Dedifferentiated amniotic fluid mesenchymal stem cell (primary cell): ENCODE measurements at regions not wholly inside any gene's neighbourhood (a gene's known extent, or its start where the extent isn't known, plus 50 kb on each side); places are given as distances from the start of the nearest gene placed in this dataset.
"Not testable (repeated sequence)": the region's sequence is repeated elsewhere in the genome, so short reads cannot be mapped to it uniquely, and the experiment has no call there.

Source experiments
- DNase-seq: peaks from one replicate; pipeline ENCODE4 v3.0.0-alpha.2; 2016; ENCODE audit errors: extremely low spot score

- DNase-seq = no peak
These were observed 107.7 kb upstream of the VANGL1 start for GRCh38 chr1:115534106-115534505.

GRCh38 chr1:115531631-115532264, 110.0 kb upstream of the VANGL1 start:
- DNase-seq = no peak

GRCh38 chr1:115530407-115530806, 111.4 kb upstream of the VANGL1 start:
- DNase-seq = no peak

- DNase-seq = no peak
These were observed 112.4 kb upstream of the VANGL1 start for GRCh38 chr1:115529216-115529897.

- DNase-seq = not testable (repeated sequence)
These were observed 113.4 kb upstream of the VANGL1 start for GRCh38 chr1:115528336-115528735.

GRCh38 chr1:115527746-115528145, 114.0 kb upstream of the VANGL1 start:
- DNase-seq = no peak

- DNase-seq = no peak
These were observed 114.9 kb upstream of the VANGL1 start for GRCh38 chr1:115526900-115527299.

- DNase-seq = no peak
These were observed 117.5 kb upstream of the VANGL1 start for GRCh38 chr1:115524236-115524635.

GRCh38 chr1:115522386-115522785, 119.4 kb upstream of the VANGL1 start:
- no peak for DNase-seq

- DNase-seq = no peak
These were observed 126.5 kb upstream of the VANGL1 start for GRCh38 chr1:115515270-115515669.

- not testable (repeated sequence) for DNase-seq
These were observed 131.5 kb upstream of the VANGL1 start for GRCh38 chr1:115510226-115510625.

GRCh38 chr1:115507901-115508300, 133.9 kb upstream of the VANGL1 start:
- no peak for DNase-seq

GRCh38 chr1:115506924-115507589, 134.7 kb upstream of the VANGL1 start:
- no peak for DNase-seq

- DNase-seq = no peak
These were observed 135.3 kb upstream of the VANGL1 start for GRCh38 chr1:115506518-115506917.

- DNase-seq = no peak
These were observed 136.6 kb upstream of the VANGL1 start for GRCh38 chr1:115505148-115505571.

GRCh38 chr1:115502183-115502582, 139.6 kb upstream of the VANGL1 start:
- not testable (repeated sequence) for DNase-seq

GRCh38 chr1:115501476-115501875, 140.3 kb upstream of the VANGL1 start:
- DNase-seq = no peak

GRCh38 chr1:115499253-115499652, 142.5 kb upstream of the VANGL1 start:
- no peak for DNase-seq

GRCh38 chr1:115496904-115497527, 144.8 kb upstream of the VANGL1 start:
- peak; percentile 68 for DNase-seq

GRCh38 chr1:115495625-115496024, 146.1 kb upstream of the VANGL1 start:
- peak; percentile 42 for DNase-seq

GRCh38 chr1:115495111-115495510, 146.7 kb upstream of the VANGL1 start:
- DNase-seq = no peak

- DNase-seq = no peak
These were observed 147.9 kb upstream of the VANGL1 start for GRCh38 chr1:115493834-115494233.

- DNase-seq = no peak
These were observed 148.9 kb upstream of the VANGL1 start for GRCh38 chr1:115492880-115493279.
